DND-41 (cell line): ENCODE measurements at regions not wholly inside any gene's neighbourhood (a gene's known extent, or its start where the extent isn't known, plus 50 kb on each side); places are given as distances from the start of the nearest gene placed in this dataset.
"Not testable (repeated sequence)": the region's sequence is repeated elsewhere in the genome, so short reads cannot be mapped to it uniquely, and the experiment has no call there.

Experiments
- ATAC-seq: fragments of 200-7000 bp; cut with Tn5 transposase; 3 replicates; pipeline ENCODE4 v1.9.1; 2021; ENCODE audit warnings: low read depth; ENCODE audit not compliant: insufficient read depth
- DNase-seq: peaks from one replicate; pipeline ENCODE4 v3.0.0-alpha.2; 2020
- H2AFZ ChIP-seq: 2 replicates; pipeline ENCODE4 v1.6.0; 2012; ENCODE audit warnings: low read depth, low read length
- H3K27ac ChIP-seq: 2 replicates; pipeline ENCODE4 v1.5.1; 2012; ENCODE audit warnings: low read length, inconsistent platforms
- H3K27me3 ChIP-seq: fragments of 200-600 bp; sonication (generic); 2 replicates; pipeline ENCODE4 v1.6.0; 2012; ENCODE audit warnings: low read length, mild to moderate bottlenecking, inconsistent platforms; ENCODE audit not compliant: insufficient read depth, poor library complexity
- H3K36me3 ChIP-seq: 2 replicates; pipeline ENCODE4 v1.5.1; 2012; ENCODE audit warnings: low read length, inconsistent platforms; ENCODE audit not compliant: insufficient read depth
- H3K4me1 ChIP-seq: 2 replicates; pipeline ENCODE4 v1.5.1; 2012; ENCODE audit warnings: mild to moderate bottlenecking, low read length; ENCODE audit not compliant: insufficient read depth
- H3K4me2 ChIP-seq: 2 replicates; pipeline ENCODE4 v1.6.0; 2012; ENCODE audit warnings: mild to moderate bottlenecking, moderate library complexity, low read length, inconsistent platforms; ENCODE audit not compliant: insufficient read depth
- H3K4me3 ChIP-seq, 2 experiments: fragments of 200-600 bp in 1 of 2; shearing (Covaris generic) in 1 of 2; 2 replicates each; pipeline ENCODE4 v1.5.1; 2012 to 2016; ENCODE audit warnings: inconsistent platforms in 2 of 2, low read length in 2 of 2, mild to moderate bottlenecking in 2 of 2, low read depth in 1 of 2, moderate library complexity in 1 of 2
- H3K79me2 ChIP-seq: 2 replicates; pipeline ENCODE4 v1.6.0; 2012; ENCODE audit warnings: low read length, inconsistent platforms; ENCODE audit not compliant: insufficient read depth
- H3K9ac ChIP-seq: 2 replicates; pipeline ENCODE4 v1.6.0; 2012; ENCODE audit warnings: low read depth, mild to moderate bottlenecking, inconsistent platforms, low read length, moderate library complexity
- H3K9me3 ChIP-seq: 2 replicates; pipeline ENCODE4 v1.5.1; 2012; ENCODE audit warnings: low read length, moderate library complexity, mild to moderate bottlenecking, inconsistent platforms; ENCODE audit not compliant: insufficient read depth, severe bottlenecking
- H4K20me1 ChIP-seq: 2 replicates; pipeline ENCODE4 v1.6.0; 2012; ENCODE audit warnings: low read length; ENCODE audit not compliant: insufficient read depth
- CTCF ChIP-seq: IDR thresholded peaks from 2 replicates; pipeline ENCODE4 v1.5.1; 2012; ENCODE audit warnings: borderline replicate concordance, low read length, moderate library complexity, mild to moderate bottlenecking; ENCODE audit not compliant: poor library complexity, severe bottlenecking; ENCODE audit errors: extremely low read depth
- EZH2 ChIP-seq: IDR thresholded peaks from 3 replicates; pipeline ENCODE4 v1.6.1; 2012; ENCODE audit warnings: borderline replicate concordance, low read depth, mild to moderate bottlenecking, moderate library complexity, low read length, inconsistent platforms; ENCODE audit not compliant: severe bottlenecking

GRCh38 chr2:188787658-188788240, 186.4 kb upstream of the COL3A1 start:
- no peak overlapping the region for H3K4me2 ChIP-seq
- no peak for ATAC-seq

GRCh38 chr2:188788621-188789020, 185.6 kb upstream of the COL3A1 start:
- DNase-seq, result no peak
- no peaks in the 10 kb centered on the region for H4K20me1 ChIP-seq
- no peak overlapping the region for H3K4me3 ChIP-seq
- H3K36me3 ChIP-seq, result no peaks in the 10 kb centered on the region
- no peak overlapping the region for H3K9ac ChIP-seq
- H3K27ac ChIP-seq, result no peak overlapping the region
- no peaks in the 10 kb centered on the region for H3K4me1 ChIP-seq
- no peak overlapping the region for H2AFZ ChIP-seq
- no peaks in the 10 kb centered on the region for H3K27me3 ChIP-seq
- no peaks in the 10 kb centered on the region for H3K79me2 ChIP-seq
- no peaks in the 10 kb centered on the region for H3K9me3 ChIP-seq
- TF ChIP-seq CTCF (no peak), EZH2 (no peak)
- H3K4me2 ChIP-seq, result no peak overlapping the region
- ATAC-seq, result no peak

More at GRCh38 chr2:188787658-188788240, 186.4 kb upstream of the COL3A1 start:
- Histone ChIP-seq H3K36me3 (no peaks in the 10 kb centered on the region), H3K9ac (no peak overlapping the region), H3K27ac (no peak overlapping the region), H3K4me3 (no peak overlapping the region), H3K27me3 (no peaks in the 10 kb centered on the region), H3K79me2 (no peaks in the 10 kb centered on the region), H4K20me1 (no peaks in the 10 kb centered on the region), H3K4me1 (no peaks in the 10 kb centered on the region), H2AFZ (no peak overlapping the region), H3K9me3 (no peaks in the 10 kb centered on the region)
- TF ChIP-seq EZH2 (no peak), CTCF (no peak)
- DNase-seq, result no peak

GRCh38 chr2:188789951-188790350, 184.2 kb upstream of the COL3A1 start:
- H3K27ac ChIP-seq, result no peak overlapping the region
- H3K79me2 ChIP-seq, result no peaks in the 10 kb centered on the region
- H3K9me3 ChIP-seq, result no peaks in the 10 kb centered on the region
- no peaks in the 10 kb centered on the region for H3K27me3 ChIP-seq
- H4K20me1 ChIP-seq, result no peaks in the 10 kb centered on the region
- no peaks in the 10 kb centered on the region for H3K36me3 ChIP-seq
- no peaks in the 10 kb centered on the region for H3K4me1 ChIP-seq
- TF ChIP-seq EZH2 (no peak), CTCF (no peak)
- H3K4me2 ChIP-seq, result no peak overlapping the region
- no peak overlapping the region for H3K4me3 ChIP-seq
- no peak for ATAC-seq
- H2AFZ ChIP-seq, result no peak overlapping the region
- DNase-seq, result no peak
- no peak overlapping the region for H3K9ac ChIP-seq

- not testable (repeated sequence) for H3K27ac ChIP-seq, H3K9me3 ChIP-seq, DNase-seq, H3K36me3 ChIP-seq, H3K79me2 ChIP-seq, H2AFZ ChIP-seq, ATAC-seq, H3K4me1 ChIP-seq, H3K9ac ChIP-seq, H4K20me1 ChIP-seq, H3K4me3 ChIP-seq, H3K4me2 ChIP-seq, H3K27me3 ChIP-seq
Observed at GRCh38 chr2:188794453-188794852, 179.7 kb upstream of the COL3A1 start.
